ENCODE measurements at regions not wholly inside any gene's neighbourhood (a gene's known extent, or its start where the extent isn't known, plus 50 kb on each side); places are given as distances from the start of the nearest gene placed in this dataset.
"Not testable (repeated sequence)": the region's sequence is repeated elsewhere in the genome, so short reads cannot be mapped to it uniquely, and the experiment has no call there.

- no peak for DNase-seq
- H3K4me1 ChIP-seq: no peaks in the 10 kb centered on the region
- intact Hi-C loops (cut with DNase I): no loop called here
- peaks cover 0 to 3% (median 2%) of the 10 kb centered on the region in 3 donors for H3K27me3 ChIP-seq (ENCODE audit: insufficient read depth in 3 of 3, low read length in 2 of 3)
- H3K4me3 ChIP-seq: no peak overlapping the region
- no peak for ATAC-seq
- no peaks in the 10 kb centered on the region for H3K36me3 ChIP-seq (ENCODE audit: insufficient read depth in 1 of 2, low read depth in 1 of 2)
- 84 to 88% (median 87%) methylated on average over 6 of the region's 6 CpGs for WGBS, 3 donors
- TF ChIP-seq CTCF (IDR thresholded peaks at IDR 0.05): no peak
- H3K9me3 ChIP-seq: peaks cover 11% of the 10 kb centered on the region
- no peak overlapping the region for H3K27ac ChIP-seq
Observed at GRCh38 chr20:48445827-48446226, 382.0 kb downstream of the PREX1 start.

GRCh38 chr20:48444249-48444648 lies 383.6 kb downstream of the PREX1 start:
- H3K4me1 ChIP-seq: no peaks in the 10 kb centered on the region

GRCh38 chr20:48440916-48441315 lies 386.9 kb downstream of the PREX1 start:
- Histone ChIP-seq H3K27ac (no peak overlapping the region), H3K4me3 (no peak overlapping the region), H3K27me3 (ENCODE audit: insufficient read depth in 3 of 3, low read length in 2 of 3) (peaks cover 0 to 3% (median 2%) of the 10 kb centered on the region in 3 donors), H3K36me3 (ENCODE audit: insufficient read depth in 1 of 2, low read depth in 1 of 2) (no peaks in the 10 kb centered on the region), H3K9me3 (peaks cover 11% of the 10 kb centered on the region), H3K4me1 (no peaks in the 10 kb centered on the region)
- TF ChIP-seq CTCF (IDR thresholded peaks at IDR 0.05): no peak
- DNase-seq (no peak), ATAC-seq (no peak)
- whole genome bisulfite sequencing, 3 donors: 81 to 87% (median 85%) methylated on average over 8 of the region's 8 CpGs
- intact Hi-C loops (cut with DNase I): no loop called here

More at GRCh38 chr20:48444249-48444648, 383.6 kb downstream of the PREX1 start:
- Histone ChIP-seq H3K4me3 (no peak overlapping the region), H3K36me3 (ENCODE audit: insufficient read depth in 1 of 2, low read depth in 1 of 2) (no peaks in the 10 kb centered on the region), H3K9me3 (peaks cover 11% of the 10 kb centered on the region), H3K27me3 (ENCODE audit: insufficient read depth in 3 of 3, low read length in 2 of 3) (peaks cover 0 to 3% (median 2%) of the 10 kb centered on the region in 3 donors), H3K27ac (no peak overlapping the region)
- intact Hi-C loops (cut with DNase I): no loop called here
- ATAC-seq (no peak), DNase-seq (no peak)
- no peak for TF ChIP-seq CTCF (IDR thresholded peaks at IDR 0.05)

- ATAC-seq; intact Hi-C loops (cut with DNase I); DNase-seq; H3K27me3 ChIP-seq (ENCODE audit: insufficient read depth in 3 of 3, low read length in 2 of 3); H3K36me3 ChIP-seq (ENCODE audit: insufficient read depth in 1 of 2, low read depth in 1 of 2); H3K27ac ChIP-seq; H3K4me1 ChIP-seq; H3K4me3 ChIP-seq: not testable (repeated sequence)
- 68 to 79% (median 70%) methylated on average over 3 of the region's 3 CpGs for WGBS, 3 donors
- H3K9me3 ChIP-seq: peaks cover 11% of the 10 kb centered on the region
Observed at GRCh38 chr20:48440261-48440660, 387.5 kb downstream of the PREX1 start.

GRCh38 chr20:48437146-48437545 lies 390.7 kb downstream of the PREX1 start:
- TF ChIP-seq CTCF (IDR thresholded peaks at IDR 0.05): no peak
- Histone ChIP-seq H3K9me3 (no peaks in the 10 kb centered on the region), H3K27ac (no peak overlapping the region), H3K36me3 (ENCODE audit: insufficient read depth in 1 of 2, low read depth in 1 of 2) (no peaks in the 10 kb centered on the region), H3K27me3 (ENCODE audit: insufficient read depth in 3 of 3, low read length in 2 of 3) (peaks cover 0 to 3% (median 0%) of the 10 kb centered on the region in 3 donors), H3K4me1 (no peaks in the 10 kb centered on the region), H3K4me3 (no peak overlapping the region)
- intact Hi-C loops (cut with DNase I): no loop called here
- no peak for ATAC-seq
- no peak for DNase-seq
- 50 to 52% (median 50%) methylated on average over 5 of the region's 5 CpGs for WGBS, 3 donors

- ATAC-seq; H3K27me3 ChIP-seq (ENCODE audit: insufficient read depth in 3 of 3, low read length in 2 of 3); H3K36me3 ChIP-seq (ENCODE audit: insufficient read depth in 1 of 2, low read depth in 1 of 2); intact Hi-C loops (cut with DNase I); H3K9me3 ChIP-seq; H3K27ac ChIP-seq; H3K4me1 ChIP-seq; H3K4me3 ChIP-seq; DNase-seq: not testable (repeated sequence)
- WGBS, 3 donors: 14 to 31% (median 23%) methylated on average over 8 of the region's 8 CpGs
Observed at GRCh38 chr20:48436609-48437008, 391.2 kb downstream of the PREX1 start.
